22Rv1 (cell line): ENCODE measurements at regions not wholly inside any gene's neighbourhood (a gene's known extent, or its start where the extent isn't known, plus 50 kb on each side); places are given as distances from the start of the nearest gene placed in this dataset.
"Not testable (repeated sequence)": the region's sequence is repeated elsewhere in the genome, so short reads cannot be mapped to it uniquely, and the experiment has no call there.

Source experiments
- ZFX ChIP-seq: fragments of 450-650 bp; IDR thresholded peaks from 2 replicates; pipeline ENCODE4 v1.6.1; 2017; ENCODE audit warnings: antibody characterized with exemption, borderline replicate concordance
- TF ChIP-seq, protein P1 (sequence below): fragments of 450-650 bp; IDR thresholded peaks from 2 replicates; pipeline ENCODE4 v1.5.1; 2017; ENCODE audit warnings: mild to moderate bottlenecking

DNA sequence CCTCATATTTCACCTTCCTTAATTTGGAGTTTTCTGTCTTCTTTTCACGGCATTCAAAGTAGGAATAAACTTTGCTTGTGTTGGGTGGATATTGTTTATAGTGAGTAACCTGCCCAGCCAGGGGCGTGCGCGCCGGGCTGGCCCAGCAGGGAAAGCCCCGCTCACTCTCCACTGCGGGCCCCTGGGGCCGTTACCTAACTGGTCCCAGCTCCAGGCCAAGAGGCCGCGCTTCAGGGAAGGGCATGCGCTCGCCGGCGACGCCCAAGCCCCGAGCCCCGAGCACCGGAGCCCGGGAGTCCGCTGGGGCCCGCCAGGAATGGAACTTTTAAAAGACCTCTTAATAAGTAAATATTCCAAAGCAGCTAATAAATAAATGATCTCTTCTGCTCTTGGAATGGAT, 601.3 kb upstream of the ANKRD30A start:
- TF ChIP-seq, protein P1, sequence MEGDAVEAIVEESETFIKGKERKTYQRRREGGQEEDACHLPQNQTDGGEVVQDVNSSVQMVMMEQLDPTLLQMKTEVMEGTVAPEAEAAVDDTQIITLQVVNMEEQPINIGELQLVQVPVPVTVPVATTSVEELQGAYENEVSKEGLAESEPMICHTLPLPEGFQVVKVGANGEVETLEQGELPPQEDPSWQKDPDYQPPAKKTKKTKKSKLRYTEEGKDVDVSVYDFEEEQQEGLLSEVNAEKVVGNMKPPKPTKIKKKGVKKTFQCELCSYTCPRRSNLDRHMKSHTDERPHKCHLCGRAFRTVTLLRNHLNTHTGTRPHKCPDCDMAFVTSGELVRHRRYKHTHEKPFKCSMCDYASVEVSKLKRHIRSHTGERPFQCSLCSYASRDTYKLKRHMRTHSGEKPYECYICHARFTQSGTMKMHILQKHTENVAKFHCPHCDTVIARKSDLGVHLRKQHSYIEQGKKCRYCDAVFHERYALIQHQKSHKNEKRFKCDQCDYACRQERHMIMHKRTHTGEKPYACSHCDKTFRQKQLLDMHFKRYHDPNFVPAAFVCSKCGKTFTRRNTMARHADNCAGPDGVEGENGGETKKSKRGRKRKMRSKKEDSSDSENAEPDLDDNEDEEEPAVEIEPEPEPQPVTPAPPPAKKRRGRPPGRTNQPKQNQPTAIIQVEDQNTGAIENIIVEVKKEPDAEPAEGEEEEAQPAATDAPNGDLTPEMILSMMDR: not testable (repeated sequence)
- TF ChIP-seq ZFX: not testable (repeated sequence)
